Adrenal gland (tissue), 9 donors: ENCODE measurements at regions not wholly inside any gene's neighbourhood (a gene's known extent, or its start where the extent isn't known, plus 50 kb on each side); places are given as distances from the start of the nearest gene placed in this dataset.
"Not testable (repeated sequence)": the region's sequence is repeated elsewhere in the genome, so short reads cannot be mapped to it uniquely, and the experiment has no call there.

Experiments
- DNase-seq, 7 donors: peaks; one replicate each; pipeline ENCODE4 v3.0.0-alpha.2; 2019 to 2020
- H3K27ac ChIP-seq, 5 donors: fragments of 200-600 bp; sonication (generic) in 4 of 5; 1 replicate in 3 of 5; 2 replicates in 2 of 5; pipeline versions ENCODE4 v1.5.1 to v1.8.0; 2016 to 2020; ENCODE audit warnings: mild to moderate bottlenecking in 1 of 5
- H3K27me3 ChIP-seq: fragments of 200-600 bp; 2 replicates; pipeline ENCODE4 v1.8.0; 2021
- H3K36me3 ChIP-seq, 2 donors: fragments of 200-600 bp; replicated peaks in 1 of 2; 1 replicate in 1 of 2; 2 replicates in 1 of 2; pipeline versions ENCODE4 v1.5.1 to v1.8.0; 2018 to 2022
- H3K4me1 ChIP-seq, 2 donors: fragments of 200-600 bp; replicated peaks in 1 of 2; 1 replicate in 1 of 2; 2 replicates in 1 of 2; pipeline versions ENCODE4 v1.5.1 to v1.8.0; 2018 to 2021
- H3K4me3 ChIP-seq, 4 donors: fragments of 200-600 bp; sonication (generic) in 3 of 4; one replicate each; pipeline ENCODE4 v1.5.1; 2016 to 2018
- H3K9me3 ChIP-seq, 3 donors: fragments of 200-600 bp; sonication (generic) in 1 of 3; replicated peaks in 1 of 3; 1 replicate in 2 of 3; 2 replicates in 1 of 3; pipeline versions ENCODE4 v1.5.1 to v1.8.0; 2016 to 2021
- CTCF ChIP-seq, 6 experiments: fragments of 450-650 bp in 4 of 6; fragments of 200-600 bp in 2 of 6; sonication (generic) in 1 of 6; IDR thresholded peaks; 1 replicate in 5 of 6; 2 replicates in 1 of 6; pipeline versions ENCODE4 v1.5.1 to v1.8.0; 2016 to 2021; ENCODE audit warnings: antibody characterized with exemption in 6 of 6, mild to moderate bottlenecking in 2 of 6, moderate library complexity in 1 of 6
- POLR2A ChIP-seq, 2 donors: fragments of 450-650 bp; IDR thresholded peaks; one replicate each; pipeline ENCODE4 v1.6.1; 2017; ENCODE audit warnings: antibody characterized with exemption in 2 of 2, mild to moderate bottlenecking in 2 of 2, moderate library complexity in 1 of 2
- WGBS, 4 donors: extraction: QIAGEN DNeasy Blood & Tissue Kit in 2 of 4; methylation state at CpG; one replicate each; pipeline versions ENCODE4 v1.1.5 to v1.1.7; 2013 to 2017; 5-methylcytosine and 5-hydroxymethylcytosine counted together
- intact Hi-C, 2 donors: fragments of 100-400 bp; cut with DNase I; formaldehyde crosslinking; loops; one replicate each; pipeline versions ENCODE4 v1.14.1 to v1.15.0; 2022 to 2023
- donor health status: healthy with polysubstance abuse.
- donor health status: Bipolar disorder and iron deficiency.
- donor health status: DM: yes; HTN: yes; CAD: no.
- donor health status: DM: no; HTN: no; CAD: no.
- donor health status: DM: no; HTN: no; CAD: no.

DNA sequence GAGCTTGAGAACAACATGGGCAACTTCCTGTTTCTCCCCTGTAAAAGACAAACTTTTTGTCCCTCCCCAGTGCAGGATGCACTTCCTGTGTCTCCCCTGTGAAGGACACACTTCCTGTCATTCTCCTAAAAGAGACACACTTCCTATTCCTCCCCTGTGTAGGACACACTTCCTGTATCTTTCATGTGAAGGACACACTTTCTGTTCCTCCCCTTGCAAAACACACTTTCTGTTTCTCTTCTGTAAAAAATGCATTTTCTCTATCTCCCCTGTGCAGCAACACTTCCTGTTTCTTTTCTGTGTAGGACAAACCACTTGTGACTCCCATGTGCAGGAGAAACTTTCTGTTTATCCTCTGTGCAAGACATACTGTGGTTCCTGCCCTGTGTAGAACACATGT, 488.6 kb upstream of the USP9Y start:
- no peak for DNase-seq
- intact Hi-C loops, result no loop called here
- Histone ChIP-seq H3K36me3 (no peaks in the 10 kb centered on the region), H3K27me3 (no peaks in the 10 kb centered on the region), H3K27ac (no peak overlapping the region), H3K4me3 (no peak overlapping the region), H3K9me3 (no peaks in the 10 kb centered on the region), H3K4me1 (no peaks in the 10 kb centered on the region)
- TF ChIP-seq CTCF (IDR thresholded peaks at IDR 0.05), result no peak
- no peak for TF ChIP-seq POLR2A (IDR thresholded peaks at IDR 0.05)

DNA sequence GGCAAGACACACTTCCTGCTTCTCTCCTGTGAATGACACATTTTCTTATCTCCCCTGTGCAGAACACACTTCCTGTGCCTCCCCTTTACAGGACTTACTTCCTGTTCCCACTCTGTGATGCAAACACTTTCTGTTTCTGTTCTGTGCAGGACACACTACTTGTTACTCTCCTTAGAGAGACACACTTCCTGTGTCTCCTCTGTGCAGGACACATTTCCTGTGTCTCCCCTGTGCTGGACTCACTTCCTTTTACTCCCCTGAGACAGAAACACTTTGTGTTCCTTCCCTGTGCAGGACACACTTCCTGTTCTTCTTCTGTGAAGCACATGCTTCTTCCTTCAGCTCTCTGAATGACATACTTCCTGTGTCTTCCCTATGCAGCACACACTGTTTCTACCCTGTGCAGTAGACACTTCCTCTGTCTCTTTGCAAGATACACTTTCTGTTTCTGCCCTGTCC, 485.4 kb upstream of the USP9Y start:
- no peaks in the 10 kb centered on the region for H3K27me3 ChIP-seq
- H3K36me3 ChIP-seq, result no peaks in the 10 kb centered on the region
- TF ChIP-seq CTCF (IDR thresholded peaks at IDR 0.05) (no peak), POLR2A (IDR thresholded peaks at IDR 0.05) (no peak)
- no peaks in the 10 kb centered on the region for H3K4me1 ChIP-seq
- no peak overlapping the region for H3K4me3 ChIP-seq
- no peaks in the 10 kb centered on the region for H3K9me3 ChIP-seq
- intact Hi-C loops, result no loop called here
- DNase-seq, result no peak
- no peak overlapping the region for H3K27ac ChIP-seq

DNA sequence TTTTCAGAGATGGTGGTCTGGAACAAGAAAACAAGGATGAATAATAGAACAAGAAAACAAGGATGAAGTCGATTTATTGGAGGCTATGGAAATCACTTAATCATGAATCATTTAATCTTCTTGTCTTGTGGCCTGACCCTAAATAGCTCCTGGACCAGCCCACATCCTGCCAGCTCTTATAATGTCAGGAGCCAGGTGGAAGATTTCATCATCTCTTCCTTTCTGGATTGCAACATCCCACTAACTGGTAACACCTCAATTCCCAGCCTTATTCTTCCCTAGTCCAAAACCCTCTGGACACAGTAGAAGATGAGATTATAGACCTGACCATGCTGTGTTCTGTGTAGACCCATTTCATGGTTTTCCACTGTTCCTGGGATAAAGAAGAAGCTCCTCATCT, 470.1 kb upstream of the USP9Y start:
- intact Hi-C loops, result no loop called here
- WGBS, 4 donors, result 18 to 38% methylated on average over 1 of the region's 1 CpG; no CpG with 5 or more reads in 2 of the 4 donors
- Histone ChIP-seq H3K27ac (no peak overlapping the region), H3K4me3 (no peak overlapping the region), H3K4me1 (no peaks in the 10 kb centered on the region), H3K36me3 (no peaks in the 10 kb centered on the region), H3K27me3 (no peaks in the 10 kb centered on the region), H3K9me3 (no peaks in the 10 kb centered on the region)
- no peak for TF ChIP-seq POLR2A (IDR thresholded peaks at IDR 0.05)
- TF ChIP-seq CTCF (IDR thresholded peaks at IDR 0.05), result no peak
- DNase-seq, result no peak

DNA sequence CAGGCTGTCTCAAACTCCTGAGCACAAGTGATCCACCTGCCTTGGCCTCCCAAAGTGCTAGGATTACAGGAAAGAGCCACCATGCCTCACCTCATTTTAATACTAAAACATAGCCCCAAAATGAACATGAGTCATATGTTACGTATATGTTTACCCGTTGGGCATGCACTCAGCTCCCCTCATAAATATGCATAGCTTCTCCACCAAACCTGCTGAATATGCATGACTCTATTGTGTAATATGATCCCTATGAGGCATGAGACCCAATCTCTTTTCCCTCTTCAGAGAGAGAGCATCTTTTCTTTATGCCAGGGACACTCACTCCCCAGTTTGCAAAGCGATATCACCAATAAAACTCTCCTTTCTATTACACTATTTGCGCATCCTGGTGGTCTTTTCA, 464.6 kb upstream of the USP9Y start:
- intact Hi-C loops, result no loop called here
- 81 to 82% methylated on average over 2 to 4 of the region's 4 CpGs; no CpG with 5 or more reads in 2 of the 4 donors for WGBS, 4 donors

GRCh38 chrY:12240326-12240725, 460.7 kb upstream of the USP9Y start:
- intact Hi-C loops, result not testable (repeated sequence)

More for the DNA sequence above, 464.6 kb upstream of the USP9Y start:
- no peak for DNase-seq
- TF ChIP-seq POLR2A (IDR thresholded peaks at IDR 0.05) (no peak), CTCF (IDR thresholded peaks at IDR 0.05) (no peak)
- Histone ChIP-seq H3K36me3 (no peaks in the 10 kb centered on the region), H3K4me1 (no peaks in the 10 kb centered on the region), H3K4me3 (no peak overlapping the region), H3K27me3 (no peaks in the 10 kb centered on the region), H3K27ac (no peak overlapping the region), H3K9me3 (no peaks in the 10 kb centered on the region)

More at GRCh38 chrY:12240326-12240725, 460.7 kb upstream of the USP9Y start:
- not testable (repeated sequence) for H3K4me1 ChIP-seq, H3K36me3 ChIP-seq, H3K27ac ChIP-seq, H3K27me3 ChIP-seq, H3K9me3 ChIP-seq, H3K4me3 ChIP-seq, DNase-seq
- 22 to 39% methylated on average over 2 of the region's 2 CpGs; no CpG with 5 or more reads in 2 of the 4 donors for WGBS, 4 donors
